ENCODE measurements at regions not wholly inside any gene's neighbourhood (a gene's known extent, or its start where the extent isn't known, plus 50 kb on each side); places are given as distances from the start of the nearest gene placed in this dataset.
"Not testable (repeated sequence)": the region's sequence is repeated elsewhere in the genome, so short reads cannot be mapped to it uniquely, and the experiment has no call there.

DNA sequence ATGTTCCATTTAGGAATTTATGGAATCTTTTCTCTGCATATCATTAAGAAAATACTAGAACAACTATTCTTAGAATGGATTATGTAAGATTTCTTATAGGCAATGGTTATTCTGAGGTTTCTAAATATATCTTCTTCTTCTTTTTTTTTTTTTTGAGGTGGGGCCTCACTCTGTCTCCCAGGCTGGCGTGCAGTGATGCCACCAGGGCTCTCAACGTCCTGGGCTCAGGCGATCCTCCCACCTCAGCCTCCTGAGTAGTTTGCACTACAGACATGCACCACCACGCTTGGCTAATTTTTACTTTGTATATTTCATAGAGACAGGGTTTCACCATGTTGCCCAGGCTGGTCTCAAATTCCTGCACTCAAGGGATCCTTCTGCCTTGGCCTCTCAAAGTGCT lies 137.2 kb downstream of the SREK1 start:
- no peaks in the 10 kb centered on the region for H3K27me3 ChIP-seq
- no peaks in the 10 kb centered on the region for H3K9me3 ChIP-seq
- H3K27ac ChIP-seq: no peak overlapping the region
- H3K4me3 ChIP-seq: no peak overlapping the region
- DNase-seq: no peak
- intact Hi-C loops (cut with DNase I): no loop called here
- H3K36me3 ChIP-seq: no peaks in the 10 kb centered on the region
- TF ChIP-seq EP300 (IDR thresholded peaks at IDR 0.05) (no peak), POLR2A (IDR thresholded peaks at IDR 0.05) (no peak)
- TF ChIP-seq, protein P1, sequence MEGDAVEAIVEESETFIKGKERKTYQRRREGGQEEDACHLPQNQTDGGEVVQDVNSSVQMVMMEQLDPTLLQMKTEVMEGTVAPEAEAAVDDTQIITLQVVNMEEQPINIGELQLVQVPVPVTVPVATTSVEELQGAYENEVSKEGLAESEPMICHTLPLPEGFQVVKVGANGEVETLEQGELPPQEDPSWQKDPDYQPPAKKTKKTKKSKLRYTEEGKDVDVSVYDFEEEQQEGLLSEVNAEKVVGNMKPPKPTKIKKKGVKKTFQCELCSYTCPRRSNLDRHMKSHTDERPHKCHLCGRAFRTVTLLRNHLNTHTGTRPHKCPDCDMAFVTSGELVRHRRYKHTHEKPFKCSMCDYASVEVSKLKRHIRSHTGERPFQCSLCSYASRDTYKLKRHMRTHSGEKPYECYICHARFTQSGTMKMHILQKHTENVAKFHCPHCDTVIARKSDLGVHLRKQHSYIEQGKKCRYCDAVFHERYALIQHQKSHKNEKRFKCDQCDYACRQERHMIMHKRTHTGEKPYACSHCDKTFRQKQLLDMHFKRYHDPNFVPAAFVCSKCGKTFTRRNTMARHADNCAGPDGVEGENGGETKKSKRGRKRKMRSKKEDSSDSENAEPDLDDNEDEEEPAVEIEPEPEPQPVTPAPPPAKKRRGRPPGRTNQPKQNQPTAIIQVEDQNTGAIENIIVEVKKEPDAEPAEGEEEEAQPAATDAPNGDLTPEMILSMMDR (IDR thresholded peaks at IDR 0.05): no peak
- 63 to 69% (median 66%) methylated on average over 4 of the region's 4 CpGs for WGBS, 3 donors
- no peaks in the 10 kb centered on the region for H3K4me1 ChIP-seq (ENCODE audit: insufficient read depth)

DNA sequence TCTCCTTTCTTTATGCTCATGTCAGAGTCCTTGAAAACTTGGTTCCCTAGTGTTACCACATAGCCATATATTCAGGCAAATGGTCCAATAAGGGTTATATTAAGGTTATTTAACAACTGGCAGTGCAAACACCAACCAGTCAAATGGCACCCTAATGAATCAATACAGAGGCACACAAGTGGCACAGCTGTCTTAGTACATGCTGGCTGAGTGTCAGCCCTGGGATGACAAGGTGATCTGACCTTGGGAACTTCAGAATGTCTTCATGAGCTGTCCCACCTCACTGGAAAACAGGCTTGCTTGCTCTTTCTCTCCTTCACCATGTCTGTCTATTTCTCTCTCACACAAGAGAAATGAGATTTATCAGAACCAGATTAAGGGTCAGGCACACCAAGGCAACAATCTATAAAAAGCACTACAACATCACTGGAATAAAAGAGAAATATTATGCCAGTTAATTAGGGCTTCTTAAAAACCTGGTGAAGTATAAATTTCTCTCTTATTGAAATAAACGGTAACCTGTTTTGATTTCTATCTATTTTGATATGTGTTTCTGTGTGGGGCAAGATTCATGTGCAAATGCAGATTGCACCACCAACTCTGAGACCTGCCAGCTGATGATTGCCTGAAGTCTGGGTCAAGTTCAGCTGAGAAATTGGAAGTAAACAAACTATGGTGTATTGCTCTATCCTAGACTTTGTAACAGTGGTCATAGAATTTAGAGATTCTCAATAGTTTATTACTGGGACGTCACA lies 140.7 kb downstream of the SREK1 start:
- WGBS, 3 donors: 68 to 85% (median 78%) methylated on average over 2 of the region's 2 CpGs
- no peaks in the 10 kb centered on the region for H3K4me1 ChIP-seq (ENCODE audit: insufficient read depth)
- no peaks in the 10 kb centered on the region for H3K27me3 ChIP-seq
- H3K4me3 ChIP-seq: no peak overlapping the region
- no peaks in the 10 kb centered on the region for H3K36me3 ChIP-seq
- TF ChIP-seq, protein P1 (IDR thresholded peaks at IDR 0.05): no peak
- no peak for TF ChIP-seq EP300 (IDR thresholded peaks at IDR 0.05)
- TF ChIP-seq POLR2A (IDR thresholded peaks at IDR 0.05): no peak
- no peak for DNase-seq
- intact Hi-C loops (cut with DNase I): no loop called here
- no peak overlapping the region for H3K27ac ChIP-seq
- no peaks in the 10 kb centered on the region for H3K9me3 ChIP-seq

DNA sequence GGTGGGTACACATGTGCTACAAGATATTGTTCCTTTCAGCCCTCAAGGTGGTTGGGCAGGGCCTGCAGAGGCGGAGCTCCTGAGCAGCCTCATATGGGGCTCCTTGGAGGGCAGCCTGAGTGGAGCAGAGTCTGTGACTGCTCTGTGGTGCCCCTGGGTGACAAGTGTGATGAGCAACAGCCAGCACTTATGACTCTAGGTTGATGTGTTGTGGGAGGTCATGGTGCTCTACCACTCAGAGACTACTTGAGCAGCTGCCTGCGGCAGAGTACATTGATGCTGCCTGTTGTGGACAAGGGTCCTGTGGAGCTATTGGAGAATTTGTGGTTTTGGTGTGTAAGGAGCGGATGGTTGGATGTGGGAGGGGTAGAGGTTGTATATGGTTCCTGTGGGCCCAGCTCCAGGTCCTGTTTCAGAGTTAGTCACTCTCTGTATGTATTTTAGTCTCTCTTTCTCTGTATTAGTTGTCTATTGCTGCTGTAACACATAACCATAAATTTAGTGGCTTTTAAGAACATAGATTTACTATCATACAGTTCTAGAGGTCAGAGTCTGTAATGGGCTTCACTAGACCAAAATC lies 141.3 kb downstream of the SREK1 start:
- Histone ChIP-seq H3K27ac (no peak overlapping the region), H3K4me1 (ENCODE audit: insufficient read depth) (no peaks in the 10 kb centered on the region), H3K27me3 (no peaks in the 10 kb centered on the region), H3K9me3 (no peaks in the 10 kb centered on the region), H3K4me3 (no peak overlapping the region), H3K36me3 (no peaks in the 10 kb centered on the region)
- TF ChIP-seq EP300 (IDR thresholded peaks at IDR 0.05) (no peak), POLR2A (IDR thresholded peaks at IDR 0.05) (no peak)
- TF ChIP-seq, protein P1 (IDR thresholded peaks at IDR 0.05): no peak
- WGBS, 3 donors: 95 to 96% (median 95%) methylated on average over 3 of the region's 3 CpGs
- no peak for DNase-seq
- intact Hi-C loops (cut with DNase I): no loop called here

DNA sequence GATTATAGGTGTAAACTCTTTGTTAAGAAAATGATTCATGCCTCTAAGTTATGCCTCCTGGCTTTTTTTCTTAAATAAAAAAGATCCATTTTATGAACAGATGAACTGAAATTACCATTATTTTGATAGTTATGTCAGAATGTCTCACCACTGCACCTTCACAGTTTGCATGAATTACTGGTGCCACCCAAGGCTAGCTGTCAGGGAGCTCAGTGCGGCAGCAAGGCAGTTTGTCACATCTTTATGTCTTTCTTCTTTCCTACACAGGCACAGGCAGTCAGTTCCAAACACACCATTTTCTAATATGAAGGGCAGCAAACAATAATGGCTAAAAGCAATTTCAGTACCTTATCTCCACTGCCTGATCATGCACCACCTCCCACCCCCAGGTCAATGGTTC lies 147.7 kb downstream of the SREK1 start:
- Histone ChIP-seq H3K4me3 (no peak overlapping the region), H3K9me3 (no peaks in the 10 kb centered on the region), H3K36me3 (no peaks in the 10 kb centered on the region), H3K27ac (no peak overlapping the region), H3K4me1 (ENCODE audit: insufficient read depth) (no peaks in the 10 kb centered on the region), H3K27me3 (no peaks in the 10 kb centered on the region)
- WGBS, 3 donors: 86 to 97% (median 97%) methylated on average over 1 of the region's 1 CpG
- intact Hi-C loops (cut with DNase I): no loop called here
- no peak for TF ChIP-seq EP300 (IDR thresholded peaks at IDR 0.05)
- TF ChIP-seq, protein P1 (IDR thresholded peaks at IDR 0.05): no peak
- TF ChIP-seq POLR2A (IDR thresholded peaks at IDR 0.05): no peak
- no peak for DNase-seq

DNA sequence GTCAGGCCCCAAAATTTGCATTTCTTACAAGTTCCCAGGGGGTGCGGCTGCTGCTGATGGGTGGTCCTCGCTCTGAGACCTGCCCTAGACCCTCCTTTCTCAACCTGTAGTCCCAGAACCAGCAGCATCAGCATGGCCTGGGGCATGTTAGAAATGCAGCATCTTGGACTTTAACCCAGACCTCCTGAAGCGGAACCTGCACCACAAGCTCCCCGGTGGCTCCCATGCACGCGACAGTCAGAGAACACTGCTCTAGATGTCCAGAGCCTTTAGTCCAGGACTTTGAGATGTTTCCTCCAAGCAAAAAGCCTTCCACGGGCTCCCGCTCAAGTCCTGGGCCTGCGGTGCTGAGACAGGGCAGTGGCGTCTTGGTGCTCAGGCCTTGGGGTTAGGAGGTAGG lies 149.8 kb downstream of the SREK1 start:
- H3K4me1 ChIP-seq (ENCODE audit: insufficient read depth); DNase-seq; H3K4me3 ChIP-seq; intact Hi-C loops (cut with DNase I); H3K27ac ChIP-seq; H3K36me3 ChIP-seq; H3K27me3 ChIP-seq; H3K9me3 ChIP-seq: not testable (repeated sequence)
- WGBS, 3 donors: 94 to 97% (median 94%) methylated on average over 9 to 10 of the region's 10 CpGs

Measured in ovary (tissue), 7 donors.